Central memory CD8-positive, alpha-beta T cell (primary cell): ENCODE measurements at regions not wholly inside any gene's neighbourhood (a gene's known extent, or its start where the extent isn't known, plus 50 kb on each side); places are given as distances from the start of the nearest gene placed in this dataset.
"Not testable (repeated sequence)": the region's sequence is repeated elsewhere in the genome, so short reads cannot be mapped to it uniquely, and the experiment has no call there.

Source experiments
- ATAC-seq: fragments of 150-1000 bp; cut with Tn5 transposase; replicated peaks from 2 replicates; pipeline ENCODE4 v1.10.0; 2022; ENCODE audit warnings: mild to moderate bottlenecking, moderate FRiP score, moderate number of reproducible peaks; ENCODE audit not compliant: poor library complexity, severe bottlenecking; ENCODE audit errors: extremely low read depth
- DNase-seq, 2 donors: peaks; one replicate each; pipeline ENCODE4 v3.0.0; 2021; ENCODE audit warnings: low spot score in 2 of 2
- H3K27ac Mint-ChIP-seq: one replicate; pipeline ENCODE4 v1.8.0; 2022; ENCODE audit warnings: low read depth, mild to moderate bottlenecking, moderate library complexity, mixed read lengths
- H3K27me3 Mint-ChIP-seq: one replicate; pipeline ENCODE4 v1.8.0; 2022; ENCODE audit warnings: mixed read lengths
- H3K36me3 Mint-ChIP-seq: one replicate; pipeline ENCODE4 v1.8.0; 2022; ENCODE audit warnings: mild to moderate bottlenecking, moderate library complexity, mixed read lengths; ENCODE audit not compliant: insufficient read depth
- H3K4me1 Mint-ChIP-seq: one replicate; pipeline ENCODE4 v1.8.0; 2022; ENCODE audit warnings: mixed read lengths
- H3K4me3 Mint-ChIP-seq: one replicate; pipeline ENCODE4 v1.8.0; 2022; ENCODE audit warnings: mild to moderate bottlenecking, moderate library complexity, mixed read lengths
- H3K9me3 Mint-ChIP-seq: one replicate; pipeline ENCODE4 v1.8.0; 2022; ENCODE audit warnings: mixed read lengths

DNA sequence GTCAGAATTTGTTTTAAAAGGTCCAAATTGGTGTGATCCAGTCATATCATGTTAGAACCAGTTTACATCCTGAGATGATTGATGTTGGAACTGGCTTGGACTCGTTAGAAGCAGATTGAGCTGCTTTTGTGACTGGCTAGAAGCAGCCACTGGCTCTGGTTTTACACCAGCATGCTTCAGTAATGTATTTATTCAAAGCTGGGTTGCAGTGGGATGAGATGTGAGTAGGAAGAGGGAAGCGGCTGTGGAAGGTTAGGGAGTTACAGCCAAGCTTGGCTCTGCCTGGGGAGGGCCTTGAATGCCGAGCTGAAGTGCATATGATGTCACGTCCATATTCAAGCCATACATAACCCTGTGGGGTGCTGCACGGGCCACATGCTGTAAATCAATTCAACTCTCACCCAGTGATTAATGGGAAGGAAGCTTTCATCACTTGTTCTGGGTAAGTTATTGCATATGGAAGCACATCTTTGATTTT is 104.0 kb upstream of the SMAD3 start:
- Mint-ChIP-seq H3K27ac (no peak overlapping the region), H3K9me3 (no peaks in the 10 kb centered on the region), H3K4me3 (no peak overlapping the region), H3K36me3 (no peaks in the 10 kb centered on the region), H3K4me1 (no peaks in the 10 kb centered on the region), H3K27me3 (peaks cover 10% of the 10 kb centered on the region)
- DNase-seq (no peak), ATAC-seq (no peak)

DNA sequence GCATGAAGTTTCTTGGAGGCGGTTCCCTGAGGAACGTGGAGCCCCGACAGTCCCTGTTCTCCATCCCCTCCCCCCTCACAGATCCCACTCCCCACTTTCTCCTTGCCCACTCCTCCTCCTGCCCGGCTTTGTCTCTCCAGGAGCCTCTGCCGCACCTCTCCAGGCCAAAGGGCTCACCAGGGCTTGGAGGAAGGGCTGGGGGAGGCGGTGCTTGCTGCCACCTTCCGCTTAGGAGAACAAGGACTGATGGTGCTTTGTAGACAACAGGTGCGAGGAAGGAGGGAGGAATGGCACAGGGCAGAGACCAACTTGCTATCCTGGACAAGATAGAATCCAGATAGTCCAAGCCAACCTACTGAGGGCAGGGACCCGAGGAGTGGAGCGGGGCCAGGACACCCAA is 103.5 kb upstream of the SMAD3 start:
- Mint-ChIP-seq H3K4me3 (no peak overlapping the region), H3K27me3 (peaks cover 10% of the 10 kb centered on the region), H3K9me3 (no peaks in the 10 kb centered on the region), H3K36me3 (no peaks in the 10 kb centered on the region), H3K27ac (no peak overlapping the region), H3K4me1 (no peaks in the 10 kb centered on the region)
- ATAC-seq (no peak), DNase-seq (no peak)

DNA sequence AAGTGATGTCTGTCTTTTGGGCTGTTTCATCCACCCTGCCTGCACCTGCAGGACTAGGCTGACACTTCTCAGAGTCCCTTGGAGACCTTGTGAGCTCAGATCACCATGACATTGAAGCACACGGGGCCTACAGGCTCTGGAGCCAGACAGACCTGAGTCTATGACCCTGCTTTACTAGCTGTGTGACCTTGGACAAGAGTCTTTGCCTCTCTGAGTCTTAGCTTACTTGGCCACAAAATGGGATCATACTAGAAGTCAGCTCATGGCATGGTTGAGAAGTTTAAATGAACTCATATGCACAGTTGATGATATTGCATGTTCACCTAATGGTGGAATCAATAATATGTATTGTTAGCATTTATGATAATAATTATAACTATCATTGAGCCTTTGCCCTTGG is 102.9 kb upstream of the SMAD3 start:
- peaks cover 10% of the 10 kb centered on the region for H3K27me3 Mint-ChIP-seq
- DNase-seq (no peak), ATAC-seq (no peak)
- no peak overlapping the region for H3K27ac Mint-ChIP-seq
- no peak overlapping the region for H3K4me3 Mint-ChIP-seq
- no peaks in the 10 kb centered on the region for H3K4me1 Mint-ChIP-seq
- no peaks in the 10 kb centered on the region for H3K9me3 Mint-ChIP-seq
- no peaks in the 10 kb centered on the region for H3K36me3 Mint-ChIP-seq

DNA sequence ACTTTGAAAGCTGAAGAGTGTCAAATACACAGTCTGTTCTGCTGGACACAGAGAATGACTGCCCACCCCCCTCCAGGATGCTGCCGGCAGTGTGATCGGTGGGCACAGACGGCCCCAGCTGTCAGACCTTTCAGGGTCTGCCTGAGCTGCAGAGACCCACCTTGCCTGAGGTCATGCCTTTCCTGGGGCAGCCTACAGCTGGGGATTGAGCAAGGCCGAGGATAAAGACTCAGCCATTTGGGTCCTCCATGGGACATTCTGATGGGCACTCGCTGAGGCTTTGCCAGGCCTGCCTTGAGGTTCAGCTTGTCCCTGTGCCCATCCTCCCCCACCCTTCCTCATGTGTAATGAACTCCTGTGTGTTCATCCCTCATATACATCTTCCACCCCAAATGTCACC is 102.3 kb upstream of the SMAD3 start:
- Mint-ChIP-seq H3K4me1 (no peaks in the 10 kb centered on the region), H3K4me3 (no peak overlapping the region), H3K36me3 (no peaks in the 10 kb centered on the region), H3K27me3 (peaks cover 10% of the 10 kb centered on the region), H3K9me3 (no peaks in the 10 kb centered on the region), H3K27ac (no peak overlapping the region)
- ATAC-seq (no peak), DNase-seq (no peak)

DNA sequence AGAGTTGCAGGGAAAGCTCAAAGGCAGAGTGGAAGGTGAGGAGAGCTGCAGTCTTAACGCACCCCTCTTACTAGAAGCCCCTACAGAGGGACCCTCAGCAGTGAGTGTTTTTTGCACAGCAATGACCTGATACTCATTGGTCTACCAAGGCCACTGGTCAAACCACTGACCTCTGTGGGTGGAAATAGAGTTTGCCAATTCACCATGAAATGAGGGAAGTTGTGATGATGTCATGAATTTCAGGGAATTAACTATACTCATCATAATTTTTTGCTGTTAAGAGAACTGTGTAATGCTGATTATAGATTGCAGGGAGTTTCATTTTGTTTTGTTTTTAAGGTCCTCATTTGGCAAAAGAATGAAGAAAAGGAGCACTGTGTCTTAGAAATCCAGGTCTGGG is 101.7 kb upstream of the SMAD3 start:
- no peak overlapping the region for H3K4me3 Mint-ChIP-seq
- H3K4me1 Mint-ChIP-seq = no peaks in the 10 kb centered on the region
- H3K27me3 Mint-ChIP-seq = peaks cover 6% of the 10 kb centered on the region
- no peak for DNase-seq
- H3K36me3 Mint-ChIP-seq = no peaks in the 10 kb centered on the region
- H3K9me3 Mint-ChIP-seq = no peaks in the 10 kb centered on the region
- ATAC-seq = no peak
- no peak overlapping the region for H3K27ac Mint-ChIP-seq

DNA sequence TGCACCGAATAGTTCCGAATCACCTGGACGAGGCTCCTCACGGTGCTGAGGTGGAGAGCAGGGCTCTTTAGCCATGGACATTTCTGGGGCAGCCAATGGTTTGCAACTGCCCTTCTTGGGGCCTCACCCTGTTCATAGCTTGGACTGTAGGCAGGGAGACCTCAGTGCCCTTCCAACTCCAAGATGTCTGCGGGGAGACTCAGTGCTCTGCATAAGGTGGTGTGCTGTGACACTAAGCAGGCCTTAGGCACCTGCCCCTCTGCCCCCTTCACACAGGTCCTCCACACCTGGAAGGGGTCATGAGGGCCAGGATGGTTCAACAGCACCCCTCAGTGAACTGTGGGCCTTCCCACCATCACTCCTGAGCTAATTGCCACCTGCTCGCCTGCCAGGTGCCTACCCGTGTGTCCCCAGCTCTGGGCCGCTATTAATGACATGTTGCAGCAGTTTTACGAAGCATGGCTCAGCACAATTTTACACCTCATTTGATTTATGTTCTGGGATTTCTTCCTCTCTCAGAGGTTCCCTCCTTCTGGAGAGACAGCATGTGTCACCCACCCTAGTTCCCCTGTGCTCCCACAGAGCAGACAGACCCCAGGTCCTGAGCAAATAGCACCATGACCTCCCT is 101.2 kb upstream of the SMAD3 start:
- Mint-ChIP-seq H3K36me3 (no peaks in the 10 kb centered on the region), H3K27ac (no peak overlapping the region), H3K4me1 (no peaks in the 10 kb centered on the region), H3K27me3 (peaks cover under 1% of the 10 kb centered on the region), H3K4me3 (no peak overlapping the region), H3K9me3 (no peaks in the 10 kb centered on the region)
- DNase-seq (no peak), ATAC-seq (no peak)

DNA sequence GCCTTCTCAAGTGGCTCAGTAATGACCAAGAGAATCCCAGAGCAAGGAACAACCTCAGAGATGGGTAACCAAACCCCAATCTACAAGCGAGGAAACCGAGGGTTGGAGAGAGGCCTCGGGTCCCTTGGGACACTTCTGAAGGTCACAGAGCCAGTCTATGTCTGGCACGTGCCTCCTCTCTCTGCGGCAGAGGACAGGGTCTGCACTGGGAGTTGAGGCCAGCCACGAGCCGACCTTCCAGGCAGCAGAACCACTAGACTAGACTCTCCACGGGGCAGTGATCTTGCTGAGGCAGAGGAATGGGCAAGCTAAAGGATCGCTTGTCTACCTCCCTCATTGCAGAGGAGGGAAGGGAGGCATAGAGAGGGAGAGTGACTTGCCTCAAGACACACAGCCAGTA is 100.6 kb upstream of the SMAD3 start:
- no peaks in the 10 kb centered on the region for H3K36me3 Mint-ChIP-seq
- no peak overlapping the region for H3K27ac Mint-ChIP-seq
- H3K9me3 Mint-ChIP-seq = no peaks in the 10 kb centered on the region
- H3K4me1 Mint-ChIP-seq = no peaks in the 10 kb centered on the region
- no peak overlapping the region for H3K4me3 Mint-ChIP-seq
- no peaks in the 10 kb centered on the region for H3K27me3 Mint-ChIP-seq
- ATAC-seq (no peak), DNase-seq (no peak)

DNA sequence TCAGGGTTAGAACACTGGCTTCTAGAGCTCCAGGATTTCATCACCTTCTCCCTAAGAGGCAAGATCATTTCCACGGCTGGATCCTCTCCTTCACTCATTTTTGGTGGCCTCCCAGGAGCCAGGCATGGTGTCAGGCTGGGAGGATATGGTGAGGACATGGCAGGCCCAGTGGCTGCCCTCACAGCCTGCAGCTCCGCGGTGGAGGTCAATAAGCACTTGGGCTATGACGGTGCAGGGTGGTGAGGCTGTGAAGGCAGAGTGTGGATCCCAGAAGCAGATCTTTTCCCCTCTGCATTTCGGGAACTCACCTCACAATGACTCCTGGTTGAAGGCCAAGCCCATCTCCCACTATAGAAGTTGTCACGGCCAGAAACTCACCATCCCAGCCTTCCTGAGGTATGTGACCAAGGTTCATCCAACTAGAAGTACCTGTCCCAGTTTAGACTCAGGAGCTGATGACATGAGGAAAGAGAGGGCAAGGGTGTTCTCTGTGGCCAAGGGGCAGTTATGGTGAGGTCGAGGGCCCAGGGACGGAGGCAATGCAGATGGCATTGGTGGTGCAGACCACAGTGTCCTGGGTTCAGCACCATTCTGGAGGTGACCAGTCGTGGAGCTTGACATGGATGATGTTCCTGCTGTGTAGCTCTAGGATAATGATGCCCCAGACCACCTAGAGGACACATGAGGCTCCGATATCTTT is 100.1 kb upstream of the SMAD3 start:
- H3K4me3 Mint-ChIP-seq = no peak overlapping the region
- no peak overlapping the region for H3K27ac Mint-ChIP-seq

DNA sequence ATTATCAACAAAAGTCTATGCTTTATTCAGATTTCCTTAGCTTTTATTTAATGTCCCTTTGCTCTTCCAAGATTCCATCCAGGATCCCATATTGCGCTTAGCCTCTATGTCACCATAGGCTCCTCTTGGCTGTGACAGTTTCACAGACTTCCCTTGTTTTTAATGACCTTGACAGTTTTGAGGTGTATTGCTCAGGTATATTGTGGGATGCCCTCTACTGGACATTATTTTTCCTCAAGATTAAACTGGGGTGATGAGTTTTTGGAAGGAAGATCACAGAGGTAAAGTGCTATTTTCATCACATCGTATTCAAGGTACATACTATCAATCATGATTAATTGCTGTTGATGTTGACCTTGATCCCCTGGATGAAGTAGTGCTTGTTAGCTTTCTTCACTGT is 99.1 kb upstream of the SMAD3 start:
- ATAC-seq (no peak), DNase-seq (no peak)
- Mint-ChIP-seq H3K27me3 (no peaks in the 10 kb centered on the region), H3K4me3 (no peak overlapping the region), H3K36me3 (no peaks in the 10 kb centered on the region), H3K9me3 (no peaks in the 10 kb centered on the region), H3K27ac (no peak overlapping the region), H3K4me1 (no peaks in the 10 kb centered on the region)

More for the DNA sequence above, 100.1 kb upstream of the SMAD3 start:
- DNase-seq (no peak), ATAC-seq (no peak)
- no peaks in the 10 kb centered on the region for H3K27me3 Mint-ChIP-seq
- H3K36me3 Mint-ChIP-seq = no peaks in the 10 kb centered on the region
- H3K4me1 Mint-ChIP-seq = no peaks in the 10 kb centered on the region
- H3K9me3 Mint-ChIP-seq = no peaks in the 10 kb centered on the region

DNA sequence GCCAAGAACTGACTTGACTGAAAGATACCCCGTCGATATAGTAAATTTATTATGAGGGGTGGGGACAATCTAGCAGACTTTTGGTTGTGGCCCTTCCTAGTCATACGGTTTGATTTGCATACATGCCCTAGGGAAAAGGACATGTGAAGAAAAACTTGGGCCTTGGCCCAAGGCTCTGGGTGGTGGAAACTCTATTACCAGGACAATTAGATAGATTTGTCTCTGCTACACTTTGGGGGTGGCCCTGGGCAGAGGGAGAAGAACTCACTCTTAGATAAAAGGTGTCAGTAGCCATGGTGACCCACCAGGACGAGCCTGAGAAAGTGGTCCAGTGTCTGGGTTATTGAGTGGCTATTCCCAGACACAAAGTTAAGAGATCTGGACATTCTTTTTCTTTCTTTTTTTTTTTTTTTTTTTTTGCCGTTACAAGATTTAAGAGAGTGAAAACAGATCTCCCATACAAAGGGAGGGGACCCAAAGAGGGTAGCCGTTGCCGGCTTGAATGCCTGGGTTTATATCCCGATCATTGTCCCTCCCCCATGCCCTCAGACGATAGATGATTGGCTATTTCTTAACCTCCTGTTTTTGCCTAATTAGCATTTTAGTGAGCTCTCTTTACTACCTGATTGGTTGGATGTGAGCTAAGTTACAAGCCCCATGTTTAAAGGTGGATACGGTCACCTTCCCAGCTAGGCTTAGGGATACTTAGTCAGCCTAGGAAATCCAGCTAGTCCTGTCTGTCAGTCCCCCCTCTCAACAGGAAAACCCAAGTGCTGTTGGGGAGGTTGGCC is 96.4 kb upstream of the SMAD3 start:
- no peak for DNase-seq
- Mint-ChIP-seq H3K4me1 (no peaks in the 10 kb centered on the region), H3K36me3 (no peaks in the 10 kb centered on the region), H3K27ac (no peak overlapping the region), H3K27me3 (peaks cover 9% of the 10 kb centered on the region), H3K4me3 (no peak overlapping the region), H3K9me3 (no peaks in the 10 kb centered on the region)
- no peak for ATAC-seq

DNA sequence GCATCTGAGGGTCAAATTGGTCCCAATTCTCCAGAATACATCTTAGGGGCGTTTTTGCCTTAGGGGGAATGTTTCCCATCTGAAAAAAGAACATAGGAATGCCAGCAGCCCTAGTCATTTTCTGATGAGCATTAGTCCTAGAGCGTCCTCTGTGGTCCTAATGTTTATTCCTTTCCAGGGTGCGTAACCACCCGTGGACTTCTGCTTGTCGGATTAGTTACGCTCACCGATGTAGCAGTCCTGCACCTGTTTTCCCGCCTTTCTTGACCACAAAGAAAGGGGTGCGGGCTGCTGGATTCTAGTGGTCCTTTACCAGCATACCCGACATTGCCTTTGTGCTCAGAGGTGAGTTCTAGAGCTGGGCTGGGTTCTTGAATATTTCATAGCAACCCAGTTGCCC is 91.3 kb upstream of the SMAD3 start:
- H3K4me1 Mint-ChIP-seq, H3K27ac Mint-ChIP-seq, H3K4me3 Mint-ChIP-seq, H3K9me3 Mint-ChIP-seq, H3K36me3 Mint-ChIP-seq, DNase-seq, ATAC-seq: not testable (repeated sequence)
- peaks cover 17% of the 10 kb centered on the region for H3K27me3 Mint-ChIP-seq

DNA sequence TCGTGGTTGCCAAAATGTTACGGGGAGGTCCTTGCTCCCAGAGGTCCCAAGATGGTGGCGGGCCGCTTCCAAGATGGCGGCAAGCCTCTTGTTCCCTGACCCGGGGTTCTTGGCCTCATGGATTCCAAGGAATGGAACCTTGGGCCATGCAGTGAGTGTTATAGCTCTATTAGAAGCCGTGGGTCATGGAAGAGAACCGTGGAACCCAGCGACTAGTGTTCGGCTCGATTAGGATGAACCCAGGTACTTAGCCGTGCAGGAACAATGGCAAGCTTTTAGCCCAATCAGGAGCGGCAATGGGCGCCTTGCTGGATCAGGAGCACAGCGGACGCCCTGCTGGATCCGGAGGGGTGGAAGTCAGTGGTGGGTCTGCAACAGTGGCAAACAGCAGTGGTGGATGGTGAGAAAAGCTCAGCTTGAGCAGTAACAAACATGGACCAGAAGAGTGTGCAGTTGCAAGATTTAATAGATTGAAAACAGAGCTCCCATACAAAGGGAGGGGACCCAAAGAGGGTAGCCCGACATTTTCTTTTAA is 89.2 kb upstream of the SMAD3 start:
- not testable (repeated sequence) for H3K27ac Mint-ChIP-seq

More for the DNA sequence above, 89.2 kb upstream of the SMAD3 start:
- H3K4me3 Mint-ChIP-seq, H3K36me3 Mint-ChIP-seq, DNase-seq, H3K4me1 Mint-ChIP-seq, H3K9me3 Mint-ChIP-seq, ATAC-seq: not testable (repeated sequence)
- peaks cover 17% of the 10 kb centered on the region for H3K27me3 Mint-ChIP-seq
